GM23248 (cell line): ENCODE measurements at regions not wholly inside any gene's neighbourhood (a gene's known extent, or its start where the extent isn't known, plus 50 kb on each side); places are given as distances from the start of the nearest gene placed in this dataset.

Experiments used
- EZH2 ChIP-seq: fragments of 200-600 bp; sonication (generic); IDR thresholded peaks from 2 replicates; pipeline ENCODE4 v1.6.1; 2018; ENCODE audit warnings: antibody characterized with exemption, mild to moderate bottlenecking; ENCODE audit not compliant: insufficient read depth, poor library complexity, severe bottlenecking
- EZH2phosphoT487 ChIP-seq: fragments of 200-600 bp; sonication (generic); IDR thresholded peaks from 2 replicates; pipeline ENCODE4 v1.6.1; 2018; ENCODE audit warnings: antibody characterized with exemption, moderate library complexity, mild to moderate bottlenecking, low read depth; ENCODE audit not compliant: insufficient read depth

- TF ChIP-seq EZH2 (no peak), EZH2phosphoT487 (no peak)
Observed at GRCh38 chr2:14930441-14930840, 297.9 kb downstream of the LRATD1 start.
